ENCODE measurements at regions not wholly inside any gene's neighbourhood (a gene's known extent, or its start where the extent isn't known, plus 50 kb on each side); places are given as distances from the start of the nearest gene placed in this dataset.
A peak's percentile ranks its signal among the peaks of the same experiment; 100 is the strongest.

- Histone ChIP-seq H3K4me3 (ENCODE audit: insufficient read depth in 1 of 2, low read depth in 1 of 2, low read length in 2 of 2) (no peak overlapping the region), H3K9me3 (ENCODE audit: control insufficient read depth, low read length) (no peaks in the 10 kb centered on the region), H2BK5ac (ENCODE audit: low read depth, low read length, poor library complexity, severe bottlenecking) (no peak overlapping the region), H3K23ac (ENCODE audit: low read length in 2 of 2) (no peak overlapping the region), H2BK120ac (ENCODE audit: low read depth, low read length) (no peak overlapping the region), H3K9ac (ENCODE audit: low read length) (no peak overlapping the region), H3K4me1 (ENCODE audit: control insufficient read depth, insufficient read depth, low read depth, low read length) (peaks cover 1% of the 10 kb centered on the region), H2AFZ (ENCODE audit: low read depth, low read length) (no peak overlapping the region), H3K27me3 (ENCODE audit: control insufficient read depth in 1 of 2, insufficient read depth in 1 of 2, low read length in 2 of 2) (no peaks in the 10 kb centered on the region), H4K91ac (ENCODE audit: low read length) (no peak overlapping the region), H2BK15ac (ENCODE audit: low read depth, poor library complexity, severe bottlenecking) (no peak overlapping the region), H2BK12ac (ENCODE audit: low read length in 2 of 2) (no peak overlapping the region), H3K4me2 (ENCODE audit: low read length, poor library complexity, severe bottlenecking) (no peak overlapping the region), H3K79me1 (replicated peaks; ENCODE audit: low read length, poor library complexity, severe bottlenecking) (peaks cover 1% of the 10 kb centered on the region), H3K36me3 (ENCODE audit: control insufficient read depth in 1 of 2, insufficient read depth in 2 of 2, low read depth in 1 of 2, low read length in 2 of 2) (no peaks in the 10 kb centered on the region), H3K14ac (ENCODE audit: low read length in 2 of 2) (no peak overlapping the region), H3K18ac (ENCODE audit: low read depth in 1 of 2, low read length in 2 of 2) (peak overlapping the region in 1 of 2 experiments; percentile 18), H3K27ac (ENCODE audit: low read length, poor library complexity, severe bottlenecking) (no peak overlapping the region), H2AK5ac (ENCODE audit: low read length, severe bottlenecking) (no peak overlapping the region), H4K8ac (ENCODE audit: low read length) (no peak overlapping the region), H3K4ac (ENCODE audit: low read depth in 1 of 2, low read length in 2 of 2) (no peak overlapping the region)
- no peak for DNase-seq
- WGBS: 86% methylated on average over 4 of the region's 4 CpGs
Measured at GRCh38 chr2:207318181-207318628, 152.5 kb upstream of the KLF7 start.

- Histone ChIP-seq H2BK15ac (ENCODE audit: low read depth, poor library complexity, severe bottlenecking) (peak overlapping the region; percentile 86), H3K4me1 (ENCODE audit: control insufficient read depth, insufficient read depth, low read depth, low read length) (peaks cover 1% of the 10 kb centered on the region), H3K9ac (ENCODE audit: low read length) (no peak overlapping the region), H3K4me2 (ENCODE audit: low read length, poor library complexity, severe bottlenecking) (no peak overlapping the region), H4K91ac (ENCODE audit: low read length) (peak overlapping the region; percentile 80), H3K36me3 (ENCODE audit: control insufficient read depth in 1 of 2, insufficient read depth in 2 of 2, low read depth in 1 of 2, low read length in 2 of 2) (no peaks in the 10 kb centered on the region), H2BK120ac (ENCODE audit: low read depth, low read length) (no peak overlapping the region), H3K14ac (ENCODE audit: low read length in 2 of 2) (no peak overlapping the region), H3K4me3 (ENCODE audit: insufficient read depth in 1 of 2, low read depth in 1 of 2, low read length in 2 of 2) (no peak overlapping the region), H2AFZ (ENCODE audit: low read depth, low read length) (no peak overlapping the region), H4K8ac (ENCODE audit: low read length) (peak overlapping the region; percentile 32), H3K4ac (ENCODE audit: low read depth in 1 of 2, low read length in 2 of 2) (no peak overlapping the region), H2AK5ac (ENCODE audit: low read length, severe bottlenecking) (no peak overlapping the region), H3K27ac (ENCODE audit: low read length, poor library complexity, severe bottlenecking) (no peak overlapping the region), H2BK12ac (ENCODE audit: low read length in 2 of 2) (peak overlapping the region; percentile 33 to 69), H3K18ac (ENCODE audit: low read depth in 1 of 2, low read length in 2 of 2) (peak overlapping the region; percentile 7 to 34), H2BK5ac (ENCODE audit: low read depth, low read length, poor library complexity, severe bottlenecking) (no peak overlapping the region), H3K79me1 (replicated peaks; ENCODE audit: low read length, poor library complexity, severe bottlenecking) (peaks cover 1% of the 10 kb centered on the region), H3K27me3 (ENCODE audit: control insufficient read depth in 1 of 2, insufficient read depth in 1 of 2, low read length in 2 of 2) (no peaks in the 10 kb centered on the region), H3K9me3 (ENCODE audit: control insufficient read depth, low read length) (no peaks in the 10 kb centered on the region), H3K23ac (ENCODE audit: low read length in 2 of 2) (no peak overlapping the region)
- no peak for DNase-seq
Measured at GRCh38 chr2:207319316-207319715, 153.6 kb upstream of the KLF7 start.

GRCh38 chr2:207320381-207321159, 154.8 kb upstream of the KLF7 start:
- H2BK15ac ChIP-seq (ENCODE audit: low read depth, poor library complexity, severe bottlenecking): no peak overlapping the region
- H2AFZ ChIP-seq (ENCODE audit: low read depth, low read length): no peak overlapping the region
- no peak overlapping the region for H3K18ac ChIP-seq (ENCODE audit: low read depth in 1 of 2, low read length in 2 of 2)
- H3K4me2 ChIP-seq (ENCODE audit: low read length, poor library complexity, severe bottlenecking): no peak overlapping the region
- H3K14ac ChIP-seq (ENCODE audit: low read length in 2 of 2): peak overlapping the region in 1 of 2 experiments; percentile 40
- peak overlapping the region in 1 of 2 experiments; percentile 47 for H3K4ac ChIP-seq (ENCODE audit: low read depth in 1 of 2, low read length in 2 of 2)
- no peaks in the 10 kb centered on the region for H3K9me3 ChIP-seq (ENCODE audit: control insufficient read depth, low read length)
- peak; percentile 67 for DNase-seq
- H3K79me1 ChIP-seq (replicated peaks; ENCODE audit: low read length, poor library complexity, severe bottlenecking): peaks cover 1% of the 10 kb centered on the region
- no peak overlapping the region for H4K91ac ChIP-seq (ENCODE audit: low read length)
- no peak overlapping the region for H3K27ac ChIP-seq (ENCODE audit: low read length, poor library complexity, severe bottlenecking)
- no peak overlapping the region for H4K8ac ChIP-seq (ENCODE audit: low read length)
- H3K27me3 ChIP-seq (ENCODE audit: control insufficient read depth in 1 of 2, insufficient read depth in 1 of 2, low read length in 2 of 2): no peaks in the 10 kb centered on the region
- H2BK120ac ChIP-seq (ENCODE audit: low read depth, low read length): no peak overlapping the region
- no peaks in the 10 kb centered on the region for H3K36me3 ChIP-seq (ENCODE audit: control insufficient read depth in 1 of 2, insufficient read depth in 2 of 2, low read depth in 1 of 2, low read length in 2 of 2)
- H2AK5ac ChIP-seq (ENCODE audit: low read length, severe bottlenecking): no peak overlapping the region
- WGBS: 80% methylated on average over 1 of the region's 5 CpGs
- no peak overlapping the region for H2BK5ac ChIP-seq (ENCODE audit: low read depth, low read length, poor library complexity, severe bottlenecking)
- no peak overlapping the region for H3K4me3 ChIP-seq (ENCODE audit: insufficient read depth in 1 of 2, low read depth in 1 of 2, low read length in 2 of 2)
- no peak overlapping the region for H3K9ac ChIP-seq (ENCODE audit: low read length)
- H2BK12ac ChIP-seq (ENCODE audit: low read length in 2 of 2): peak overlapping the region in 1 of 2 experiments; percentile 57
- no peaks in the 10 kb centered on the region for H3K4me1 ChIP-seq (ENCODE audit: control insufficient read depth, insufficient read depth, low read depth, low read length)
- H3K23ac ChIP-seq (ENCODE audit: low read length in 2 of 2): no peak overlapping the region

GRCh38 chr2:207321514-207321913, 155.8 kb upstream of the KLF7 start:
- H4K91ac ChIP-seq (ENCODE audit: low read length): no peak overlapping the region
- H3K36me3 ChIP-seq (ENCODE audit: control insufficient read depth in 1 of 2, insufficient read depth in 2 of 2, low read depth in 1 of 2, low read length in 2 of 2): no peaks in the 10 kb centered on the region
- H2AFZ ChIP-seq (ENCODE audit: low read depth, low read length): no peak overlapping the region
- H3K27me3 ChIP-seq (ENCODE audit: control insufficient read depth in 1 of 2, insufficient read depth in 1 of 2, low read length in 2 of 2): no peaks in the 10 kb centered on the region
- H3K23ac ChIP-seq (ENCODE audit: low read length in 2 of 2): no peak overlapping the region
- no peaks in the 10 kb centered on the region for H3K9me3 ChIP-seq (ENCODE audit: control insufficient read depth, low read length)
- H3K4me3 ChIP-seq (ENCODE audit: insufficient read depth in 1 of 2, low read depth in 1 of 2, low read length in 2 of 2): no peak overlapping the region
- H3K9ac ChIP-seq (ENCODE audit: low read length): no peak overlapping the region
- no peak overlapping the region for H4K8ac ChIP-seq (ENCODE audit: low read length)
- WGBS: no CpG with 5 or more reads among the region's 1 CpG
- H3K4ac ChIP-seq (ENCODE audit: low read depth in 1 of 2, low read length in 2 of 2): no peak overlapping the region
- no peak overlapping the region for H3K14ac ChIP-seq (ENCODE audit: low read length in 2 of 2)
- H2BK5ac ChIP-seq (ENCODE audit: low read depth, low read length, poor library complexity, severe bottlenecking): no peak overlapping the region
- H3K27ac ChIP-seq (ENCODE audit: low read length, poor library complexity, severe bottlenecking): no peak overlapping the region
- H2BK12ac ChIP-seq (ENCODE audit: low read length in 2 of 2): no peak overlapping the region
- DNase-seq: no peak
- no peak overlapping the region for H2BK15ac ChIP-seq (ENCODE audit: low read depth, poor library complexity, severe bottlenecking)
- H3K4me2 ChIP-seq (ENCODE audit: low read length, poor library complexity, severe bottlenecking): no peak overlapping the region
- H2BK120ac ChIP-seq (ENCODE audit: low read depth, low read length): no peak overlapping the region
- H3K79me1 ChIP-seq (replicated peaks; ENCODE audit: low read length, poor library complexity, severe bottlenecking): peaks cover 1% of the 10 kb centered on the region
- no peaks in the 10 kb centered on the region for H3K4me1 ChIP-seq (ENCODE audit: control insufficient read depth, insufficient read depth, low read depth, low read length)
- no peak overlapping the region for H3K18ac ChIP-seq (ENCODE audit: low read depth in 1 of 2, low read length in 2 of 2)
- H2AK5ac ChIP-seq (ENCODE audit: low read length, severe bottlenecking): no peak overlapping the region

Measured in mesenchymal stem cell (in vitro differentiated cells and primary cell).